ENCODE measurements at regions not wholly inside any gene's neighbourhood (a gene's known extent, or its start where the extent isn't known, plus 50 kb on each side); places are given as distances from the start of the nearest gene placed in this dataset.

- no peak for TF ChIP-seq CTCF (conservative IDR thresholded peaks at IDR 0.05; ENCODE audit: low read depth, low read length)
- TF ChIP-seq EZH2 (IDR thresholded peaks at IDR 0.05; ENCODE audit: borderline replicate concordance, low read depth, low read length, poor library complexity, severe bottlenecking) = no peak
Observed at GRCh38 chr3:110774496-110775265, 296.9 kb upstream of the NECTIN3 start.

Measured in A673 (cell line).